ENCODE measurements at regions not wholly inside any gene's neighbourhood (a gene's known extent, or its start where the extent isn't known, plus 50 kb on each side); places are given as distances from the start of the nearest gene placed in this dataset.

GRCh38 chr18:37624318-37624717 is 58.7 kb upstream of the CELF4 start:
- no peak for DNase-seq (ENCODE audit: low read depth in 2 of 2)

- no peak for DNase-seq (ENCODE audit: low read depth in 2 of 2)
These were observed 54.4 kb upstream of the CELF4 start for GRCh38 chr18:37619964-37620363.

- no peak for DNase-seq (ENCODE audit: low read depth in 2 of 2)
These were observed 52.0 kb upstream of the CELF4 start for GRCh38 chr18:37617623-37618022.

Data from stimulated activated CD4-positive, alpha-beta T cell treated with anti-CD3 and anti-CD28 coated beads, Interleukin-4, amount 100 ng/mL, for 48 hours (primary cell).